ENCODE measurements at regions not wholly inside any gene's neighbourhood (a gene's known extent, or its start where the extent isn't known, plus 50 kb on each side); places are given as distances from the start of the nearest gene placed in this dataset.

GRCh38 chr14:83129496-83129895 lies 1595.8 kb upstream of the SEL1L start:
- no peaks in the 10 kb centered on the region for H3K9me3 ChIP-seq (replicated peaks in 1 of 2; ENCODE audit: control insufficient read depth in 1 of 2, insufficient read depth in 1 of 2, low read length in 2 of 2)
- H4K20me1 ChIP-seq (ENCODE audit: insufficient read depth, low read length), result no peaks in the 10 kb centered on the region
- intact Hi-C loops (cut with micrococcal nuclease), result no loop called here
- Mint-ChIP-seq H3K4me3 (no peak overlapping the region), H3K4me1 (peaks cover 12% of the 10 kb centered on the region), H3K9me3 (peaks cover 0 to 8% (median 0%) of the 10 kb centered on the region in 7 donors), H3K27ac (no peak overlapping the region), H3K27me3 (ENCODE audit: low read depth in 3 of 3) (no peaks in the 10 kb centered on the region), H3K36me3 (no peaks in the 10 kb centered on the region)
- peaks cover 0 to 16% of the 10 kb centered on the region in 2 donors for H3K4me1 ChIP-seq (ENCODE audit: control insufficient read depth in 1 of 2, insufficient read depth in 2 of 2, low read length in 2 of 2)
- no peak overlapping the region for H3K4me2 ChIP-seq (replicated peaks; ENCODE audit: extremely low read depth, low read length, poor library complexity, severe bottlenecking)
- no peaks in the 10 kb centered on the region for H3K79me2 ChIP-seq (ENCODE audit: insufficient read depth, low read length)
- TF ChIP-seq CTCF (IDR thresholded peaks at IDR 0.05), result no peak
- H3K4me3 ChIP-seq (replicated peaks in 1 of 3; ENCODE audit: low read depth in 2 of 3, low read length in 3 of 3), result no peak overlapping the region
- DNase-seq, result no peak
- H2AFZ ChIP-seq (ENCODE audit: insufficient read depth, low read depth, low read length, poor library complexity, severe bottlenecking), result no peak overlapping the region
- no peak overlapping the region for H3K27ac ChIP-seq (ENCODE audit: low read depth in 1 of 2, low read length in 2 of 2)
- WGBS (ENCODE audit: insufficient coverage), result no CpG with 5 or more reads among the region's 3 CpGs
- H3K27me3 ChIP-seq (ENCODE audit: control insufficient read depth in 2 of 2, insufficient read depth in 2 of 2, low read length in 2 of 2), result no peaks in the 10 kb centered on the region
- H3K36me3 ChIP-seq (replicated peaks in 1 of 2; ENCODE audit: control insufficient read depth in 1 of 2, insufficient read depth in 2 of 2, low read length in 2 of 2), result no peaks in the 10 kb centered on the region
- no peak overlapping the region for H3K9ac ChIP-seq (ENCODE audit: insufficient read depth, low read length, poor library complexity, severe bottlenecking)

- DNase-seq, result peak in 1 of 3 donors; percentile 77
- intact Hi-C loops (cut with micrococcal nuclease), result no loop called here
- H2AFZ ChIP-seq (ENCODE audit: insufficient read depth, low read depth, low read length, poor library complexity, severe bottlenecking), result peak overlapping the region; percentile 43
- H3K4me2 ChIP-seq (replicated peaks; ENCODE audit: extremely low read depth, low read length, poor library complexity, severe bottlenecking), result peak overlapping the region; percentile 12
- Mint-ChIP-seq H3K4me3 (no peak overlapping the region), H3K27me3 (ENCODE audit: low read depth in 3 of 3) (no peaks in the 10 kb centered on the region), H3K9me3 (peaks cover 0 to 8% (median 0%) of the 10 kb centered on the region in 7 donors), H3K4me1 (peaks cover 10% of the 10 kb centered on the region), H3K36me3 (no peaks in the 10 kb centered on the region), H3K27ac (no peak overlapping the region)
- 40% methylated on average over 3 of the region's 9 CpGs for WGBS (ENCODE audit: insufficient coverage)
- H3K9ac ChIP-seq (ENCODE audit: insufficient read depth, low read length, poor library complexity, severe bottlenecking), result no peak overlapping the region
- H3K36me3 ChIP-seq (replicated peaks in 1 of 2; ENCODE audit: control insufficient read depth in 1 of 2, insufficient read depth in 2 of 2, low read length in 2 of 2), result no peaks in the 10 kb centered on the region
- H3K27me3 ChIP-seq (ENCODE audit: control insufficient read depth in 2 of 2, insufficient read depth in 2 of 2, low read length in 2 of 2), result no peaks in the 10 kb centered on the region
- H3K9me3 ChIP-seq (replicated peaks in 1 of 2; ENCODE audit: control insufficient read depth in 1 of 2, insufficient read depth in 1 of 2, low read length in 2 of 2), result no peaks in the 10 kb centered on the region
- no peaks in the 10 kb centered on the region for H3K79me2 ChIP-seq (ENCODE audit: insufficient read depth, low read length)
- H3K4me1 ChIP-seq (ENCODE audit: control insufficient read depth in 1 of 2, insufficient read depth in 2 of 2, low read length in 2 of 2), result peaks cover 0 to 8% of the 10 kb centered on the region in 2 donors
- H4K20me1 ChIP-seq (ENCODE audit: insufficient read depth, low read length), result no peaks in the 10 kb centered on the region
- H3K4me3 ChIP-seq (replicated peaks in 1 of 3; ENCODE audit: low read depth in 2 of 3, low read length in 3 of 3), result no peak overlapping the region
- no peak for TF ChIP-seq CTCF (IDR thresholded peaks at IDR 0.05)
- no peak overlapping the region for H3K27ac ChIP-seq (ENCODE audit: low read depth in 1 of 2, low read length in 2 of 2)
Observed at GRCh38 chr14:83133981-83134645, 1600.5 kb upstream of the SEL1L start.

Measured in CD14-positive monocyte (primary cell).